Liver (tissue), 8 donors: ENCODE measurements at regions not wholly inside any gene's neighbourhood (a gene's known extent, or its start where the extent isn't known, plus 50 kb on each side); places are given as distances from the start of the nearest gene placed in this dataset.

Experiments
- DNase-seq: peaks from one replicate; pipeline ENCODE4 v3.0.0-alpha.2; 2017; ENCODE audit warnings: low spot score
- H3K27ac ChIP-seq, 2 donors: one replicate each; pipeline ENCODE4 v1.7.0; 2013; ENCODE audit warnings: inconsistent platforms in 2 of 2, low read length in 2 of 2, control low read depth in 1 of 2, low read depth in 1 of 2, mild to moderate bottlenecking in 1 of 2
- H3K27me3 ChIP-seq, 4 donors: one replicate each; pipeline versions ENCODE4 v1.6.1 to v1.7.0; 2013; ENCODE audit warnings: low read length in 3 of 4, inconsistent platforms in 1 of 4, mild to moderate bottlenecking in 1 of 4, moderate library complexity in 1 of 4; ENCODE audit not compliant: control insufficient read depth in 4 of 4, insufficient read depth in 4 of 4
- H3K36me3 ChIP-seq, 4 donors: one replicate each; pipeline versions ENCODE4 v1.6.1 to v1.7.0; 2013; ENCODE audit warnings: low read length in 3 of 4, mild to moderate bottlenecking in 3 of 4, low read depth in 1 of 4, moderate library complexity in 1 of 4; ENCODE audit not compliant: control insufficient read depth in 4 of 4, insufficient read depth in 3 of 4
- H3K4me1 ChIP-seq, 4 donors: one replicate each; pipeline versions ENCODE4 v1.6.1 to v1.7.0; 2013; ENCODE audit warnings: low read length in 3 of 4, mild to moderate bottlenecking in 3 of 4, moderate library complexity in 1 of 4; ENCODE audit not compliant: control insufficient read depth in 4 of 4, insufficient read depth in 4 of 4
- H3K4me3 ChIP-seq, 3 donors: one replicate each; pipeline versions ENCODE4 v1.6.1 to v1.7.0; 2013; ENCODE audit warnings: low read length in 3 of 3, control low read depth in 1 of 3, low read depth in 1 of 3, mild to moderate bottlenecking in 1 of 3
- H3K9ac ChIP-seq, 2 donors: one replicate each; pipeline ENCODE4 v1.7.0; 2013; ENCODE audit warnings: low read length in 2 of 2, mild to moderate bottlenecking in 2 of 2, moderate library complexity in 2 of 2, control low read depth in 1 of 2, low read depth in 1 of 2
- H3K9me3 ChIP-seq, 4 donors: one replicate each; pipeline versions ENCODE4 v1.6.1 to v1.7.0; 2013; ENCODE audit warnings: low read length in 3 of 4; ENCODE audit not compliant: control insufficient read depth in 4 of 4
- ATF3 ChIP-seq: IDR thresholded peaks from 2 replicates; pipeline ENCODE4 v1.6.1; 2016; ENCODE audit warnings: antibody characterized with exemption
- CTCF ChIP-seq: fragments of 150-350 bp; IDR thresholded peaks from 2 replicates; pipeline ENCODE4 v1.5.1; 2017; ENCODE audit warnings: improper control_type of control experiment, low read depth, low read length; ENCODE audit not compliant: missing input control
- EGR1 ChIP-seq, 2 donors: IDR thresholded peaks; 2 replicates each; pipeline ENCODE4 v1.6.1; 2016 to 2018; ENCODE audit warnings: antibody characterized with exemption in 2 of 2, low read depth in 2 of 2
- FOXA1 ChIP-seq: IDR thresholded peaks from 2 replicates; pipeline ENCODE4 v1.6.1; 2016; ENCODE audit warnings: antibody characterized with exemption
- FOXA2 ChIP-seq: IDR thresholded peaks from 2 replicates; pipeline ENCODE4 v1.6.1; 2016; ENCODE audit warnings: antibody characterized with exemption
- GABPA ChIP-seq, 2 donors: IDR thresholded peaks in 1 of 2; conservative IDR thresholded peaks in 1 of 2; 2 replicates each; pipeline ENCODE4 v1.6.1; 2016; ENCODE audit warnings: antibody characterized with exemption in 2 of 2, mild to moderate bottlenecking in 1 of 2, moderate library complexity in 1 of 2
- HNF4A ChIP-seq, 2 donors: conservative IDR thresholded peaks; 2 replicates each; pipeline ENCODE4 v1.6.1; 2016; ENCODE audit warnings: antibody characterized with exemption in 2 of 2, mild to moderate bottlenecking in 2 of 2
- HNF4G ChIP-seq: IDR thresholded peaks from 2 replicates; pipeline ENCODE4 v1.6.1; 2016; ENCODE audit warnings: antibody characterized with exemption
- JUND ChIP-seq, 2 donors: IDR thresholded peaks; 2 replicates each; pipeline ENCODE4 v1.6.1; 2016; ENCODE audit warnings: antibody characterized with exemption in 2 of 2
- MAX ChIP-seq: IDR thresholded peaks from 2 replicates; pipeline ENCODE4 v1.6.1; 2016; ENCODE audit warnings: antibody characterized with exemption
- NR2F2 ChIP-seq: IDR thresholded peaks from 2 replicates; pipeline ENCODE4 v1.6.1; 2016; ENCODE audit warnings: antibody characterized with exemption
- RAD21 ChIP-seq, 2 donors: IDR thresholded peaks; 2 replicates each; pipeline ENCODE4 v1.6.1; 2016; ENCODE audit warnings: antibody characterized with exemption in 2 of 2, mild to moderate bottlenecking in 2 of 2
- REST ChIP-seq: IDR thresholded peaks from 2 replicates; pipeline ENCODE4 v1.6.1; 2016; ENCODE audit warnings: antibody characterized with exemption, mild to moderate bottlenecking
- RXRA ChIP-seq, 2 donors: IDR thresholded peaks; 2 replicates each; pipeline ENCODE4 v1.6.1; 2017 to 2018; ENCODE audit warnings: antibody characterized with exemption in 2 of 2, mild to moderate bottlenecking in 1 of 2
- SP1 ChIP-seq: IDR thresholded peaks from 2 replicates; pipeline ENCODE4 v1.6.1; 2018; ENCODE audit warnings: antibody characterized with exemption, mild to moderate bottlenecking
- TAF1 ChIP-seq: conservative IDR thresholded peaks from 2 replicates; pipeline ENCODE4 v1.6.1; 2016; ENCODE audit warnings: antibody characterized with exemption, mild to moderate bottlenecking
- YY1 ChIP-seq: IDR thresholded peaks from 2 replicates; pipeline ENCODE4 v1.6.1; 2016; ENCODE audit warnings: antibody characterized with exemption, mild to moderate bottlenecking
- ZBTB33 ChIP-seq: IDR thresholded peaks from 2 replicates; pipeline ENCODE4 v1.6.1; 2016; ENCODE audit warnings: antibody characterized with exemption
- WGBS: extraction: QIAGEN DNeasy Blood & Tissue Kit; methylation state at CpG from one replicate; pipeline ENCODE4 v1.1.7; 2013; 5-methylcytosine and 5-hydroxymethylcytosine counted together
- donor health status: healthy.
- donor health status: healthy.
- donor health status: healthy.
- donor health status: healthy.
- donor health status: healthy.

GRCh38 chr1:219271818-219272535, 98.3 kb downstream of the LYPLAL1 start:
- Histone ChIP-seq H3K36me3 (no peaks in the 10 kb centered on the region), H3K9me3 (no peaks in the 10 kb centered on the region), H3K4me1 (no peaks in the 10 kb centered on the region), H3K9ac (no peak overlapping the region), H3K27me3 (no peaks in the 10 kb centered on the region), H3K4me3 (no peak overlapping the region), H3K27ac (no peak overlapping the region)
- 85% methylated on average over 5 of the region's 5 CpGs for WGBS
- DNase-seq, result no peak
- TF ChIP-seq TAF1, result no peak
- TF ChIP-seq RAD21 (IDR thresholded peaks at IDR 0.05), result no peak
- TF ChIP-seq FOXA1, result no peak
- TF ChIP-seq HNF4A (conservative IDR thresholded peaks at IDR 0.05), result no peak
- TF ChIP-seq ZBTB33, result no peak

- TF ChIP-seq JUND (IDR thresholded peaks at IDR 0.05), result no peak
- TF ChIP-seq ATF3, result no peak
- TF ChIP-seq SP1, result no peak
- no peak for TF ChIP-seq TAF1
- TF ChIP-seq EGR1 (IDR thresholded peaks at IDR 0.05; ENCODE audit: low read depth in 2 of 2), result no peak
- TF ChIP-seq REST, result no peak
- TF ChIP-seq GABPA (IDR thresholded peaks at IDR 0.05 in 1 of 2, conservative IDR thresholded peaks at IDR 0.05 in 1 of 2), result no peak
- TF ChIP-seq FOXA1, result no peak
- no peak for TF ChIP-seq HNF4A (conservative IDR thresholded peaks at IDR 0.05)
- no peak for TF ChIP-seq RAD21 (IDR thresholded peaks at IDR 0.05)
- no peak for TF ChIP-seq ZBTB33
- TF ChIP-seq YY1, result no peak
- no peak for TF ChIP-seq FOXA2
- no peak for TF ChIP-seq CTCF
- no peak for TF ChIP-seq HNF4G
- no peak for TF ChIP-seq NR2F2
- TF ChIP-seq MAX, result no peak
- no peak for TF ChIP-seq RXRA (IDR thresholded peaks at IDR 0.05)
Measured at GRCh38 chr1:219269171-219269570, 95.5 kb downstream of the LYPLAL1 start.

More at GRCh38 chr1:219269171-219269570, 95.5 kb downstream of the LYPLAL1 start:
- Histone ChIP-seq H3K27me3 (no peaks in the 10 kb centered on the region), H3K36me3 (no peaks in the 10 kb centered on the region), H3K4me3 (no peak overlapping the region), H3K27ac (no peak overlapping the region), H3K9ac (no peak overlapping the region), H3K9me3 (no peaks in the 10 kb centered on the region), H3K4me1 (no peaks in the 10 kb centered on the region)
- DNase-seq, result no peak
